AG20443 (cell line): ENCODE measurements at regions not wholly inside any gene's neighbourhood (a gene's known extent, or its start where the extent isn't known, plus 50 kb on each side); places are given as distances from the start of the nearest gene placed in this dataset.
"Not testable (repeated sequence)": the region's sequence is repeated elsewhere in the genome, so short reads cannot be mapped to it uniquely, and the experiment has no call there.

Experiments used
- DNase-seq: peaks from one replicate; pipeline ENCODE4 v3.0.0; 2012; ENCODE audit warnings: low spot score, mixed read lengths

DNA sequence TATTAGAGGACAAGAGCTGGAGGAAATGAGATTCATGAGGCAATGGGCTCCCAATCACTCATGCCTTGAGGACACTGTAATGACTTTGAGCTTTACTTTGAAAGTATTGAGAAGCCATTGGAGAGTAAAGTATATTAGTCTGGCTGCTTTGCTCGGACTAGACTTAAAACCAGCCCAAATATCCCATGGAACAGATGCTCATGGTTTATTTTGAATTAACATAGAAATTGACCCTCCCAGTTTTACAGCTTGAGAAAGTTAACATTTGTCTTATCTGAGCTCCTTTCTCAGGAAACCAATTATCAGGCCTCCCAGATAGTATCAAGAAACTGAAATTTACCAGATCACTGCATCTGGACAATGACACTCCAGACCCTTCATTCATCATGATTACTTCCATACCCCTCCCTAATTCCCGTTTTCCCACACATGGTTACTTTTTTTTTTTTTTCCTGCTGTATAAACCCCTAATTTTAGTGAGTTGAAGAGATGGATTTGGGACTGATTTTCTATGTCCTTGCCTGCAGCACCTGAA lies 270.8 kb upstream of the SMIM30 start:
- DNase-seq: no peak

DNA sequence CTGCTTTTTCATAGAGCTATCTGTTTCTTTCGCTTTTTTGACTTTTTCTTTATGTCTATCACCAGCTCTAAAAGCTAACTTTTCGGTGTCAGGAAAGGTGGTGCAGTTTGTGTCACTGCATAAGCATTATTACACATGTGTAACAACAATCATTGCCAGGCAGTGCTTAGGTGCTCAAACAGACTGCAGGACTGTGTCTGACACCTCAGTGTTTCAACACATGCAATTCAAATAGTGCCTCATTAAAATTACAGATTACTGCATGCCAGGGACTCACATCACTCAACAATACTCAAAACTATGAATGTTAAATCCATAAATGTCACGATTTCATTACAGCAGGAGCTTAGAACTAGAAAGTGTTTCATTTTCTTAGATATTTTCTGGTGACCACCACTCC lies 265.3 kb upstream of the SMIM30 start:
- no peak for DNase-seq

- no peak for DNase-seq
Measured at GRCh38 chr7:113379746-113380145, 261.4 kb upstream of the SMIM30 start.

- DNase-seq: no peak
Measured at GRCh38 chr7:113374955-113375354, 256.6 kb upstream of the SMIM30 start.

DNA sequence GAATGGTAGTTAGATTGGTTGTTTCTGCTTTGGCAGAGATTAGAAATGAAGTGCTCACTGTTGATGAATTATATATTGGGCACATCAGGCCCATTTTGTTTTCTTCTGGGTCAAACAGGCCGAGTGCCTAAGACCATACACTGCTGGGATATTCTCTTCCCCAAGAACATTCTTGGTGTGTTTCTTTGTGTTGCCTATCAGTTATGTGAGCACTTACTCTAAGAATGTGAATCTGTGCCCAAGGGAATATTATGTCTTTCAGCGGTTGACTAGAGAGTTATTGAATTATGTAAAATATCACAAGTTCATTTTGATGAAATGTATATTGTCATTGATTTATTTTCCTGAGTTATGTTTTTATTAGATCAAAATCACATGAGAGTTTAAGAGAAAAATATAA lies 255.5 kb upstream of the SMIM30 start:
- DNase-seq: no peak

DNA sequence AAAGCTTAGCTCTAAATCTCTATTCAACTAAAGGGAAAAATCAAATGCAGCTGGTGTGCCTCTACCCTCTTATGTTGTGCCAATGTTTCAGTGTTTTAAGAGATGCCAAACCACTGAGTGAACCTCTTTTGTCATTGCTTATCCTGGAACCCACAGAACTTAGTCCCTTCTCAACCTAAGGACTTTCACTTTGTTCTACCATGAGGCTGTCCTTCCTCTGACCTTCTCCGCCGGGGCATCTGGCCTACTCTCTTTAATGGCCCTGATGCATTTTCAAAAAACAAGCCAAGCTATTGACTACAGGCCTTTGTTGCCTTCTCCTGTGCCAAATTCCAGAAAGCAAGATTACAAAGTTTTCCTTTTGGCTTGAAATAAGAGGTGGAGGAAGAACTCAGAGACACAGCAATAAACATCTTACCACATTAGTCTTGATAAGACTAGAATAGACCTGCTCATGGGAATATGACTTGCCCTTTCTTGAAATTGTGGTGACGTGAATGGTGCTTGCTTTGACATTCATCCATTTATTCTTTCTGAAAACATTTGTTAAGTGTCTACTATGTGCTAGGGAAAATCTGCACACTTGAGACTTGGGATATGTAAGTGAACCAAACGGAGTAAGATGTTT lies 253.2 kb upstream of the SMIM30 start:
- peak; percentile 10 for DNase-seq

DNA sequence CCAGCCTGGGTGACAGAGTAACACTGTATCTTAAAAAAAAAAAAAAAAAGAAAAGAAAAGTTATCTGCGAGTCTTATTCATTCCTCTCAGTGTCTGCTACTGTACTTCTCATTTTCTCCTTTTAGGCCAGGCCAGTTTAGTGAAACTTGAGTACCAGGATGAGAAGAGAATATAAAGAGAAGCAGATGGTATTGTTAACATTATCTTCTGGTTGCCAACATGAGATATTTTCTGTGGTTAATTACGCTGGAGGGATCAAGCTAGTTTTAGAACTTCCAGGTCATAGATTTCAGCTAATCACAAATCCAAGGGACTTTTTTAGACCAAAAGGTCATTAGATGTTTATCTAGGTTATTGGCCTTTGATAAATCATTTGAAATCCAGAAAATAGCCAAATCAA lies 252.6 kb upstream of the SMIM30 start:
- DNase-seq: no peak

GRCh38 chr7:113368256-113368655 lies 249.9 kb upstream of the SMIM30 start:
- no peak for DNase-seq

DNA sequence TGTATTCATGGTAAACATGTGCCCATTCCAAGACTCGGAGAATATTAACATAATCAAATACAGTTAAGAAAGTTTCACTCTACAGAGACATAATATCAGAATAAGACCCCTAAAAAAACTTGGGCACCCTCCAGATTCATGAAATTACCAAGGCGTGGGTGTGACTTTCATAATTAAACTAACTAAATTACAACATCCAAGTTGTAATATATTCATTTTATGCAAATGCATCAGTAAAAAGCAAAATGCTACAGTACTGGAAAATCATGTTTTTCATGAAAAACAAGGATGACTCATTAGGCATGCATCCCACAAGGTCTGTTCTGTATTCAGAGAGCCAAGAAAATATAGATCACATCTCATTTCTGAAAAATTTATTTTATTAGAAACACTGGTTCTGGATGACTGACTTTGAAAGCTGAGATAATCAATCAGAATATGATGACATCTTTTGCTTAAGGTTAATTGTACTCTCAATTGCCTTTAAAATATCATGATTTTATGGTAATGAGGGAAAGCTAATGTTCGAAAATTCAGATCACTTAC lies 248.8 kb upstream of the SMIM30 start:
- DNase-seq: no peak

DNA sequence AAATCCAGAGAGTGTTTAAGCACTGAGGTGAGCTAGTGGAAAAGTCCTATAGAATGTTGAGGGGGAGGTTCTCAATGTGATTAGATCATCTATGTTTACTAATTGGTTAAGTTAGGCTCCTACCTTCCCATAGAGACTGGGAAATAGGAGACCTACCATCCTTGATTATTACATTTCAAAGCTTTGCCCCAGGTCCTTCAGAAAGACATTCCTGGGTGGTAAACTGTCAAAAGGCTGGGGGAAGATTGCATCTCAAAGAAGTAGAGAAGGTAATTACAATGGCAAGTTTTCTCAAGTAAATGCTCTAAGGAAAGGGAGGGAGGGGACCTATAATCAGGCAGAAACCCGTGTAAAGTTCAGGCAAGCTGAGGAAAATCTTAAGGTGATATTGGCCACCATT lies 247.8 kb upstream of the SMIM30 start:
- DNase-seq: no peak

DNA sequence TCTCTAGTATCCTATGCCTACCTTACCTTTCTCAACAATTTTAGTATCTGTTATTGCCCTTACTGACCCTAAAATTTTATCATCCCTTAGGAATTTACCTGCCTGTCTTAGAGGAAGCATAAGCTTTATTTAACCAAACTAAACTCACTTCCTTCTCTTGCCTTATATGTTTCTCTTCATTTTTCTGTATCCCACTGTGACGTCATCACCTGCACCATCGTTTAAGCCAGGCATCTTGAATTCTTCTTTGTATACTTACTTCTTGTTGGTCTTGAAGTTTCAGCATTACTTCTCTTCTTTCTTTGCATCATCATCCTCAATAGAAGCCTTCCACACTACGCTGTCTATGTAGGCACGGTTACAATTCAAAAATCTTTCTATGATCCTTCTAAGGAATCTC lies 231.0 kb upstream of the SMIM30 start:
- no peak for DNase-seq

- no peak for DNase-seq
Measured at GRCh38 chr7:113339661-113340060, 221.3 kb upstream of the SMIM30 start.

DNA sequence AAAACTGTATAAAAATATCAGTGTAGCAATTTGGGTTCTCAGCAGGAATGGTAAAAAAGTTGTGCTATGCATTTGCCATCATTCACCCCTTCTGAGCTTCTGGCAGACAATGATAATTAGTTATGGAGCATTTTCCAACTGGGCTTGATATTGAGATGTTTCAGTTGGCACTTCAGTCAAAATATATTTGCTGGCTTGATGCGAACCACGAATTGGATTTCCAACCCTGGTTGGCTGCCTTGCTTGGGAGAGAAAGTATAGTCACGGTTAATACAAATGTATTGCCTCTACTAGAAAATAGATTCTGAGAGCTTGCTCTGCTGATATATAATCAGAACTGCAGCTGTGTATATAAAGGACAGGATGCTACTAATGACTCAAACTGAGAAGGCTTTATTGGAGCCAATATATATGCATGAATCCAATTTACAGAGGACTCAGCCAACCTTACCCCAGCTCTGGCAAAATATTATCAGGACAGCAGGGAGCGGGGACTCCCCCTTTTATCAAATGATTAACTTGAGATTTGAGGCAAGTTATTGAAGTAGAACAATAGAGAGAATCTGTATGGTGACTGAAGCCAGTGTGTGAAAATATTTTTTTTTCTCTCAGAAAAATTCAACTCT lies 219.8 kb upstream of the SMIM30 start:
- DNase-seq: no peak

GRCh38 chr7:113336838-113337237 lies 218.5 kb upstream of the SMIM30 start:
- DNase-seq: not testable (repeated sequence)

DNA sequence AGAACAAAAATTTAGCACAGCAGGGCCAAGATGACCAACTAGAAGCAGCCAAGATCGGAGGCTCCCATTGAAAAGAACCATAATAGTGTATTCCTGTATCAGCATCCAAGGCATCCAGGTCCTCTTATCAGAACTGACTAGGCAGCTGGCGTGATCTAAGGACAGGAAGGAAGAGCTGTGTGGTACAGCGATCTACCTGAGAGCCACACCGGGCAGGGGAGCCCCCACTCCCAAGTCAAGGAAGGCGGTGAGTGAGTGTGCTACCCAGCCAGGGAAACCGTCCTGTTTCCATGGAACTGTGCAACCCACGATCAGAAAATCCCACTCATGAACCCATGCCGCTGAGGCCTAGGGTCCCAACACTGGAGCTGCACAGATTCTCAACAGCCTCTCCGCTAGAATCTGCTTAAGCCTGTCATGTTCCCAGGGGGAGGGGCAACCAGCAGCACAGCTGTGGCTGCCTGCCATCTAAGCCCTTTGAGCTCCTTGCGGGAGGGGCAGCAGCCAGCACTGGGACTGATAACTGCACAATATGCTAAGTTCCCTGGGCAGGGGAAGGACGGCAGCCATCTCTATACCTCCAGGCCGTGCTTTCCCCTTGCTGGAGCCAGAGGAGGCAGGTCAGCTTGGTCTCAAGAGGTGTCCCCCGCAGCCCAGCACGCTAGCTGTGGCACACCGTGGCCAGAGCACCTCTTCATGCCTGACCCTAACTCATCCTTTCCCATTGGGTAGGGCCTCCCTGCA lies 213.0 kb upstream of the SMIM30 start:
- DNase-seq: no peak

- DNase-seq: no peak
Measured at GRCh38 chr7:113321201-113321600, 202.8 kb upstream of the SMIM30 start.

GRCh38 chr7:113320419-113320818 lies 202.1 kb upstream of the SMIM30 start:
- no peak for DNase-seq

- no peak for DNase-seq
Measured at GRCh38 chr7:113314594-113314993, 196.2 kb upstream of the SMIM30 start.

DNA sequence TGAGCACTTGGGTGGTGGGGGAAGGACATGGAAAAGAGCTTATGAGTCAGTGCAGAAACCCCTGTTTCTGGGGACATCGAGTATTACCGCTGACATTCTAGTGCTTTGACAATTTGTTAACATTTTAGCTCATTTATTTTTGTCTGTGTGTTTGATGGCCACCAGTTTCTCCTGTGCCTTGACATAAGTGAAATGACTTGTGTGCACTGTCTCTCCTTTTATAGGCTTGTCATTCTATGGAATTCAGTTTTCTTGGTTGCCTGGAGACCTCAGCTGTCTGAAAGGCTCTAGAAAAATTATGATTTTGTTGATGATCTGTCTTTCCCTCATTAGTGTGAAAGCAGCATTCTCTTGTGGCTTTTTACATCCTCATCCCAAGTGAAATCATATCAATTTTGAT lies 190.0 kb upstream of the SMIM30 start:
- DNase-seq: no peak

DNA sequence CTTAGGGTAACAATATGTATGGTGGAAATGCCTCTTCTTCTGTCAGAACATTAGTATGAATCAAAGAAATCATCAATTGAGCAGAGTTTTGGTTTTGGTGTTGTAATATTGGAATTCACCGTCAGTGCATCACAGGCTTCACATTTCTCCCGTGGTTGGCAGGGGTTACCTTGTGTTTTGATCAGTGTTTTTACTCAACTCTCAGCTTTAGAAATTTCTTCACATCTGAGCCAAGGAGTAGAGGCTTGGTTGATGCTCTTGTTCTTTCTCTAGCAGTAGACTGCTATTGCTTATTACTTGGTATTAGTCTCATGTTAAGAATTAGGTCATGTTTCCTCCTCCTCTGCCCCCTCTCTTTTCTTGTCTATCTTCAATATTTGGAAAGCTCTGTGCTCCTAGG lies 188.8 kb upstream of the SMIM30 start:
- DNase-seq: no peak

DNA sequence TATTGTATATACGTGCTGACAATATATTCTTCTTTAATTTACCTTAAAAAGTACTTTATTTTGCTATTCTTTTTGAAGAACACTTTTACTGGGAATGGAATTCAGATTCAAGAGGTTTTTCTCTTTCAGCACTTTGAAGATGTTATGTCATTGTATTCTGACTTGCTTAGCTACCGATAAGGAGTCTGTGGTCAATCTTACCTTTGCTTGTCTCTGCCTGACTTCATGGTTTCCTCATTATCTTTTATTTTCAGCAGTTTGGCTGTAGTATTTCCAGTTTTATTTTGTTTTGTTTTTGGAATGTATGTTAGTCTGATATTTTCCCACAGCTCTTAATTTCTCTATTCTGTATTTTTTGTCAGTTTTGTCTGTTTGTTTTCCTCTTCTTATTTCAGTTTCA lies 187.9 kb upstream of the SMIM30 start:
- no peak for DNase-seq

GRCh38 chr7:113304104-113304503 lies 185.8 kb upstream of the SMIM30 start:
- no peak for DNase-seq

DNA sequence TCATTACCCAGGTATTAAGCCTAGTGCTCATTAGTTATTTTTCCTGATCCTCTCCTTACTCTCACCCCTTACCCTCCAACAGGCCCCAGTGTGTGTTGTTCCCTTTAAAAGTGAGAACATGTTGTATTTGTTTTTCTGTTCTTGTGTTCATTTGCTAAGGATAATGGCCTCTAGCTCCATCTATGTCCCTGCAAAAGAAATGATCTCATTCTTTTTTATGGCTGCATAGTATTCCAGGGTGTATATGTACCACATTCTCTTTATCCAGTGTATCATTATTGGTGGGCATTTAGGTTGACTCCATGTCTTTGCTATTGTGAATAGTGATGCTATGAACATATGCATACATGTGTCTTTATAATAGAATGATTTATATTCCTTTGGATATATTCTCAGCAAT lies 185.0 kb upstream of the SMIM30 start:
- DNase-seq: not testable (repeated sequence)
